GM18502 (cell line): ENCODE measurements at regions not wholly inside any gene's neighbourhood (a gene's known extent, or its start where the extent isn't known, plus 50 kb on each side); places are given as distances from the start of the nearest gene placed in this dataset.

Source experiments
- ATAC-seq: cut with Tn5 transposase; IDR thresholded peaks from one replicate; pipeline ENCODE4 v1.9.1; 2021; ENCODE audit warnings: mild to moderate bottlenecking; ENCODE audit not compliant: unreplicated experiment, poor library complexity

- ATAC-seq: no peak
These were observed 259.9 kb upstream of the SLCO3A1 start for GRCh38 chr15:91593653-91594052.

- no peak for ATAC-seq
These were observed 254.2 kb upstream of the SLCO3A1 start for GRCh38 chr15:91599261-91599660.

- no peak for ATAC-seq
These were observed 250.0 kb upstream of the SLCO3A1 start for GRCh38 chr15:91603384-91604080.

- no peak for ATAC-seq
These were observed 249.4 kb upstream of the SLCO3A1 start for GRCh38 chr15:91604122-91604521.

GRCh38 chr15:91605576-91605975 lies 247.9 kb upstream of the SLCO3A1 start:
- no peak for ATAC-seq

GRCh38 chr15:91609231-91609630 lies 244.3 kb upstream of the SLCO3A1 start:
- ATAC-seq: no peak

- no peak for ATAC-seq
These were observed 243.5 kb upstream of the SLCO3A1 start for GRCh38 chr15:91609966-91610365.

- ATAC-seq: no peak
These were observed 241.8 kb upstream of the SLCO3A1 start for GRCh38 chr15:91611561-91612323.

- ATAC-seq: no peak
These were observed 233.3 kb upstream of the SLCO3A1 start for GRCh38 chr15:91620229-91620628.

GRCh38 chr15:91622235-91622634 lies 231.3 kb upstream of the SLCO3A1 start:
- no peak for ATAC-seq

GRCh38 chr15:91622711-91623342 lies 230.7 kb upstream of the SLCO3A1 start:
- no peak for ATAC-seq

GRCh38 chr15:91624353-91624968 lies 229.0 kb upstream of the SLCO3A1 start:
- ATAC-seq: no peak

- ATAC-seq: no peak
These were observed 228.0 kb upstream of the SLCO3A1 start for GRCh38 chr15:91625506-91625905.

- no peak for ATAC-seq
These were observed 225.8 kb upstream of the SLCO3A1 start for GRCh38 chr15:91627473-91628278.

GRCh38 chr15:91630090-91630489 lies 223.4 kb upstream of the SLCO3A1 start:
- ATAC-seq: no peak

- ATAC-seq: no peak
These were observed 221.3 kb upstream of the SLCO3A1 start for GRCh38 chr15:91632176-91632575.

GRCh38 chr15:91632981-91633380 lies 220.5 kb upstream of the SLCO3A1 start:
- no peak for ATAC-seq

GRCh38 chr15:91634179-91634578 lies 219.3 kb upstream of the SLCO3A1 start:
- ATAC-seq: no peak

GRCh38 chr15:91635080-91635479 lies 218.4 kb upstream of the SLCO3A1 start:
- ATAC-seq: no peak

GRCh38 chr15:91635641-91636040 lies 217.9 kb upstream of the SLCO3A1 start:
- no peak for ATAC-seq
